ENCODE measurements at regions not wholly inside any gene's neighbourhood (a gene's known extent, or its start where the extent isn't known, plus 50 kb on each side); places are given as distances from the start of the nearest gene placed in this dataset.

- TF ChIP-seq CTCF (conservative IDR thresholded peaks at IDR 0.05; ENCODE audit: low read length) (no peak), EZH2phosphoT487 (IDR thresholded peaks at IDR 0.05; ENCODE audit: borderline replicate concordance, low read depth, low read length) (no peak)
Measured at GRCh38 chr21:41564871-41565274, 56.9 kb upstream of the TMPRSS2 start.
